ENCODE measurements at regions not wholly inside any gene's neighbourhood (a gene's known extent, or its start where the extent isn't known, plus 50 kb on each side); places are given as distances from the start of the nearest gene placed in this dataset.

DNA sequence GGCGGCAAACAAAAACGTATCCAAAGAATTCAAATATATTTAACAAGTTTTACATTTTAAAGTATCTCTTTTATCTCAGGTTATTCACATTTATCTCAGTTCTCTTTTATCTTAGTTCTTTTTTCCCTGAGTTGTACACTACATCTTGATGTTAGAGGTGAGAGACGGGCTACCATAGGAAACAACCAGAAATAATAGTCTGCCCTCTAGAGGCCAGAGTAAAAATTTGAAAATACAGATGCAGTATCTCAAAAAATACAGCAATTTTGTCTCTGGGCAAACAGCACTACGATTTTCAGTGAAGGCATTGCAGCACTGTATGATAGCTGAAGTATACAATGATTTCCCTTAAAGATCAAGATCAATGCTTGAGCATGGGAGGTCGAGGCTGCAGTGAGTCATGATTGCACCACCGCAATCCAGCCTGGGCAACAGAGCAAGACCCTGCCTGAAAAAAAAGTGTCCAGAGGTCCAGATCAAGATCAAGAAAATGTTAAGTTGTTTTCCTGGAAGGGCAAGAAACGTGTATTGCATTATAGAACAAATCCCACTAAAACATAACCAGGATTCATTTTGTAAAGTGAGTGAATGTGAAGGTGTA is 82.6 kb upstream of the ATP11B start:
- no peaks in the 10 kb centered on the region for H3K9me3 ChIP-seq (ENCODE audit: insufficient read depth, low read depth, low read length)
- no peaks in the 10 kb centered on the region for H3K36me3 ChIP-seq (ENCODE audit: control insufficient read depth in 1 of 2, insufficient read depth in 2 of 2, low read length in 2 of 2)
- no peak overlapping the region for H3K4me2 ChIP-seq (ENCODE audit: low read length)
- no peak overlapping the region for H2AFZ ChIP-seq (ENCODE audit: insufficient read depth, low read length, poor library complexity)
- H3K79me2 ChIP-seq (ENCODE audit: control insufficient read depth, insufficient read depth, low read length, poor library complexity), result no peaks in the 10 kb centered on the region
- H2BK120ac ChIP-seq (ENCODE audit: insufficient read depth, low read length, poor library complexity), result no peak overlapping the region
- no peak overlapping the region for H3K4ac ChIP-seq (ENCODE audit: low read depth, low read length)
- H2BK12ac ChIP-seq (ENCODE audit: low read length), result no peak overlapping the region
- no peak overlapping the region for H3K18ac ChIP-seq (ENCODE audit: low read length)
- H3K27me3 ChIP-seq (ENCODE audit: insufficient read depth, low read length), result no peaks in the 10 kb centered on the region
- no peak overlapping the region for H3K27ac ChIP-seq (ENCODE audit: low read depth, low read length)
- peak in 1 of 2 donors; percentile 64 for DNase-seq
- no peaks in the 10 kb centered on the region for H3K79me1 ChIP-seq (ENCODE audit: low read length)
- no peak overlapping the region for H3K9ac ChIP-seq (ENCODE audit: low read length)
- H3K23ac ChIP-seq (ENCODE audit: low read length), result no peak overlapping the region
- H3K4me1 ChIP-seq (ENCODE audit: control insufficient read depth in 1 of 2, insufficient read depth in 2 of 2, low read length in 2 of 2), result no peaks in the 10 kb centered on the region
- H4K91ac ChIP-seq (ENCODE audit: low read depth, low read length), result no peak overlapping the region
- WGBS (ENCODE audit: extremely low coverage, insufficient coverage, insufficient read length), result no CpG with 5 or more reads among the region's 7 CpGs
- no peak overlapping the region for H4K8ac ChIP-seq (ENCODE audit: low read depth, low read length)
- no peak overlapping the region for H4K12ac ChIP-seq (ENCODE audit: low read depth, low read length)
- no peak overlapping the region for H2AK5ac ChIP-seq (ENCODE audit: low read length)
- no peak overlapping the region for H3K4me3 ChIP-seq (ENCODE audit: low read depth, low read length)
- H3K14ac ChIP-seq (ENCODE audit: low read length), result no peak overlapping the region
- H2BK5ac ChIP-seq (ENCODE audit: low read depth, low read length, poor library complexity), result no peak overlapping the region

- H2BK12ac ChIP-seq (ENCODE audit: low read length), result no peak overlapping the region
- H3K79me2 ChIP-seq (ENCODE audit: control insufficient read depth, insufficient read depth, low read length, poor library complexity), result no peaks in the 10 kb centered on the region
- no CpG with 5 or more reads among the region's 3 CpGs for WGBS (ENCODE audit: extremely low coverage, insufficient coverage, insufficient read length)
- H3K36me3 ChIP-seq (ENCODE audit: control insufficient read depth in 1 of 2, insufficient read depth in 2 of 2, low read length in 2 of 2), result no peaks in the 10 kb centered on the region
- H2BK120ac ChIP-seq (ENCODE audit: insufficient read depth, low read length, poor library complexity), result no peak overlapping the region
- no peak overlapping the region for H2AFZ ChIP-seq (ENCODE audit: insufficient read depth, low read length, poor library complexity)
- no peak overlapping the region for H4K12ac ChIP-seq (ENCODE audit: low read depth, low read length)
- H3K4me3 ChIP-seq (ENCODE audit: low read depth, low read length), result no peak overlapping the region
- H3K14ac ChIP-seq (ENCODE audit: low read length), result no peak overlapping the region
- no peak overlapping the region for H3K23ac ChIP-seq (ENCODE audit: low read length)
- no peak overlapping the region for H3K4me2 ChIP-seq (ENCODE audit: low read length)
- no peak overlapping the region for H3K18ac ChIP-seq (ENCODE audit: low read length)
- H3K4me1 ChIP-seq (ENCODE audit: control insufficient read depth in 1 of 2, insufficient read depth in 2 of 2, low read length in 2 of 2), result no peaks in the 10 kb centered on the region
- no peaks in the 10 kb centered on the region for H3K79me1 ChIP-seq (ENCODE audit: low read length)
- no peak overlapping the region for H4K91ac ChIP-seq (ENCODE audit: low read depth, low read length)
- no peak for DNase-seq
- H3K27me3 ChIP-seq (ENCODE audit: insufficient read depth, low read length), result no peaks in the 10 kb centered on the region
- H3K9ac ChIP-seq (ENCODE audit: low read length), result no peak overlapping the region
- H4K8ac ChIP-seq (ENCODE audit: low read depth, low read length), result no peak overlapping the region
- H2BK5ac ChIP-seq (ENCODE audit: low read depth, low read length, poor library complexity), result no peak overlapping the region
- H3K9me3 ChIP-seq (ENCODE audit: insufficient read depth, low read depth, low read length), result no peaks in the 10 kb centered on the region
- no peak overlapping the region for H2AK5ac ChIP-seq (ENCODE audit: low read length)
- H3K27ac ChIP-seq (ENCODE audit: low read depth, low read length), result no peak overlapping the region
- no peak overlapping the region for H3K4ac ChIP-seq (ENCODE audit: low read depth, low read length)
These were observed 82.0 kb upstream of the ATP11B start for GRCh38 chr3:182711261-182711683.

GRCh38 chr3:182711853-182712252 is 81.5 kb upstream of the ATP11B start:
- H3K9ac ChIP-seq (ENCODE audit: low read length), result no peak overlapping the region
- no peak overlapping the region for H2BK120ac ChIP-seq (ENCODE audit: insufficient read depth, low read length, poor library complexity)
- no peak overlapping the region for H4K8ac ChIP-seq (ENCODE audit: low read depth, low read length)
- H3K23ac ChIP-seq (ENCODE audit: low read length), result no peak overlapping the region
- no peaks in the 10 kb centered on the region for H3K79me2 ChIP-seq (ENCODE audit: control insufficient read depth, insufficient read depth, low read length, poor library complexity)
- no peak overlapping the region for H3K4me3 ChIP-seq (ENCODE audit: low read depth, low read length)
- WGBS (ENCODE audit: extremely low coverage, insufficient coverage, insufficient read length), result no CpG with 5 or more reads among the region's 2 CpGs
- H3K27ac ChIP-seq (ENCODE audit: low read depth, low read length), result no peak overlapping the region
- H3K18ac ChIP-seq (ENCODE audit: low read length), result no peak overlapping the region
- H2BK12ac ChIP-seq (ENCODE audit: low read length), result no peak overlapping the region
- H3K4me2 ChIP-seq (ENCODE audit: low read length), result no peak overlapping the region
- H2BK5ac ChIP-seq (ENCODE audit: low read depth, low read length, poor library complexity), result no peak overlapping the region
- H3K9me3 ChIP-seq (ENCODE audit: insufficient read depth, low read depth, low read length), result no peaks in the 10 kb centered on the region
- H2AFZ ChIP-seq (ENCODE audit: insufficient read depth, low read length, poor library complexity), result no peak overlapping the region
- no peak overlapping the region for H2AK5ac ChIP-seq (ENCODE audit: low read length)
- no peaks in the 10 kb centered on the region for H3K27me3 ChIP-seq (ENCODE audit: insufficient read depth, low read length)
- H3K79me1 ChIP-seq (ENCODE audit: low read length), result no peaks in the 10 kb centered on the region
- H4K91ac ChIP-seq (ENCODE audit: low read depth, low read length), result no peak overlapping the region
- no peaks in the 10 kb centered on the region for H3K36me3 ChIP-seq (ENCODE audit: control insufficient read depth in 1 of 2, insufficient read depth in 2 of 2, low read length in 2 of 2)
- DNase-seq, result no peak
- no peak overlapping the region for H3K14ac ChIP-seq (ENCODE audit: low read length)
- H4K12ac ChIP-seq (ENCODE audit: low read depth, low read length), result no peak overlapping the region
- no peaks in the 10 kb centered on the region for H3K4me1 ChIP-seq (ENCODE audit: control insufficient read depth in 1 of 2, insufficient read depth in 2 of 2, low read length in 2 of 2)
- no peak overlapping the region for H3K4ac ChIP-seq (ENCODE audit: low read depth, low read length)

DNA sequence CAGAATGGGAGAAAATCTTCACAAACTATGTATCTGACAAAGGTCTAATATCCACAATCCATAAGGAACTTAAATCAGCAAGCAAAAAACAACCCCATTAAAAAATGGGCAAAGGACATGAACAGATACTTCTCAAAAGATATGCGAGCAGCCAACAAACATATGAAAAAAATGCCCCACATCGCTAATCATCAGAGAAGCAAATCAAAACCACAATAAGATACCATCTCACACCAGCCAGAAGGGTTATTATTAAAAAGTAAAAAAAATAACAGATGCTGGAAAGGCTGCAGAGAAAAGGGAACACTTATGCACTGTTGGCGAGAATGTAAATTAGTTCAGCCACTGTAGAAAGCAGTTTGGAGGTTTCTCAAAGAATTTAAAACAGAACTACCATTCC is 80.2 kb upstream of the ATP11B start:
- Histone ChIP-seq H3K79me2 (ENCODE audit: control insufficient read depth, insufficient read depth, low read length, poor library complexity) (no peaks in the 10 kb centered on the region), H3K27ac (ENCODE audit: low read depth, low read length) (no peak overlapping the region), H3K18ac (ENCODE audit: low read length) (no peak overlapping the region), H2BK5ac (ENCODE audit: low read depth, low read length, poor library complexity) (no peak overlapping the region), H3K4me3 (ENCODE audit: low read depth, low read length) (no peak overlapping the region), H3K4me1 (ENCODE audit: control insufficient read depth in 1 of 2, insufficient read depth in 2 of 2, low read length in 2 of 2) (no peaks in the 10 kb centered on the region), H3K23ac (ENCODE audit: low read length) (no peak overlapping the region), H3K4ac (ENCODE audit: low read depth, low read length) (no peak overlapping the region), H3K36me3 (ENCODE audit: control insufficient read depth in 1 of 2, insufficient read depth in 2 of 2, low read length in 2 of 2) (no peaks in the 10 kb centered on the region), H2AK5ac (ENCODE audit: low read length) (no peak overlapping the region), H3K14ac (ENCODE audit: low read length) (no peak overlapping the region), H3K79me1 (ENCODE audit: low read length) (no peaks in the 10 kb centered on the region), H4K8ac (ENCODE audit: low read depth, low read length) (no peak overlapping the region), H3K9ac (ENCODE audit: low read length) (no peak overlapping the region), H4K91ac (ENCODE audit: low read depth, low read length) (no peak overlapping the region), H3K27me3 (ENCODE audit: insufficient read depth, low read length) (no peaks in the 10 kb centered on the region), H3K4me2 (ENCODE audit: low read length) (no peak overlapping the region), H2AFZ (ENCODE audit: insufficient read depth, low read length, poor library complexity) (no peak overlapping the region), H2BK120ac (ENCODE audit: insufficient read depth, low read length, poor library complexity) (no peak overlapping the region), H4K12ac (ENCODE audit: low read depth, low read length) (no peak overlapping the region), H2BK12ac (ENCODE audit: low read length) (no peak overlapping the region), H3K9me3 (ENCODE audit: insufficient read depth, low read depth, low read length) (no peaks in the 10 kb centered on the region)
- no CpG with 5 or more reads among the region's 3 CpGs for WGBS (ENCODE audit: extremely low coverage, insufficient coverage, insufficient read length)
- DNase-seq, result no peak
